Glutamatergic neuron (in vitro differentiated cells): ENCODE measurements at regions not wholly inside any gene's neighbourhood (a gene's known extent, or its start where the extent isn't known, plus 50 kb on each side); places are given as distances from the start of the nearest gene placed in this dataset.

ENCODE experiments used
- DNase-seq: peaks from one replicate; pipeline ENCODE4 v3.0.0; 2022
- H3K27ac Mint-ChIP-seq: one replicate; pipeline ENCODE4 v1.8.0; 2020; ENCODE audit warnings: mild to moderate bottlenecking, mixed read lengths, inconsistent platforms; ENCODE audit not compliant: unreplicated experiment
- H3K27me3 Mint-ChIP-seq: one replicate; pipeline ENCODE4 v1.8.0; 2020; ENCODE audit warnings: mild to moderate bottlenecking, moderate library complexity, mixed read lengths, inconsistent platforms; ENCODE audit not compliant: unreplicated experiment
- H3K36me3 Mint-ChIP-seq: one replicate; pipeline ENCODE4 v1.8.0; 2020; ENCODE audit warnings: mild to moderate bottlenecking, mixed read lengths, inconsistent platforms; ENCODE audit not compliant: unreplicated experiment
- H3K4me1 Mint-ChIP-seq: one replicate; pipeline ENCODE4 v1.8.0; 2020; ENCODE audit warnings: mild to moderate bottlenecking, low read depth, mixed read lengths, inconsistent platforms; ENCODE audit not compliant: unreplicated experiment
- H3K4me3 Mint-ChIP-seq: one replicate; pipeline ENCODE4 v1.8.0; 2020; ENCODE audit warnings: mild to moderate bottlenecking, mixed read lengths, inconsistent platforms; ENCODE audit not compliant: unreplicated experiment
- H3K9me3 Mint-ChIP-seq: one replicate; pipeline ENCODE4 v1.8.0; 2020; ENCODE audit warnings: mild to moderate bottlenecking, moderate library complexity, mixed read lengths, inconsistent platforms; ENCODE audit not compliant: unreplicated experiment
- TF ChIP-seq, protein P1 (sequence below): fragments of 200-600 bp; sonication (generic); IDR thresholded peaks from one replicate; pipeline ENCODE4 v1.5.0; 2021; ENCODE audit not compliant: partially characterized antibody, unreplicated experiment

DNA sequence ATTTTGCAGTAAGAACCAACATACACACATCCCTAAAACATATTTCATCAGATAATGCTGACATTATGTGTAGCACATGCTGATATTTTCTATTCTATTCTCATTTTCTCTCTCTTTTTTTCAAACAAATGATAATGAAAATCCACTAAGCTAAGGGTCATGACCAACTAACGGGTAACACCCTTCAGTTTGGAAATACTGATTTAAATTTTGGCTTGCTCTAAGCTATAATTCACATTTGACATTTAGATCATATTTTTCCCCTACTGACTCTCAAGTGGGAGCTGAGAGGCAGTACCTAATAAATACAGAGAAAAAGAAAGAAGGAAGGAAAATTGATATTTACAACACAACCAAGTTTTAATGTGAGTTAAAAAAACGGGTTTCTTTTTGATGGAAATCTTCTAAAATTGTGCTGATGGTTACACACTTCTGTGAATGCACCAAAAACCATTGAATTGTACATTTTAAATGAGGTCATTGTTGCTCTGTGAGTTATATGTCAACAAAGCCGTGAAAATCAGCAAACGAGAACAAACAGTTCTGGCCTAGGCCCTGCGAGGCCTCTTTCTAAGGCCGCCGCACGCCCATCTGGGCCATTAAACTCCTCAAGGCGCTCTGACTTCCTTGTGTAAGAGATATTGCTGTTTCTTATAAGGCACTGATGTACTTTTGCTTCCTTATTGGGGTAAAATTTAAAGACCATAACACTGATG is 124.2 kb downstream of the GALR1 start:
- peaks cover 10% of the 10 kb centered on the region for H3K36me3 Mint-ChIP-seq
- TF ChIP-seq, protein P1, sequence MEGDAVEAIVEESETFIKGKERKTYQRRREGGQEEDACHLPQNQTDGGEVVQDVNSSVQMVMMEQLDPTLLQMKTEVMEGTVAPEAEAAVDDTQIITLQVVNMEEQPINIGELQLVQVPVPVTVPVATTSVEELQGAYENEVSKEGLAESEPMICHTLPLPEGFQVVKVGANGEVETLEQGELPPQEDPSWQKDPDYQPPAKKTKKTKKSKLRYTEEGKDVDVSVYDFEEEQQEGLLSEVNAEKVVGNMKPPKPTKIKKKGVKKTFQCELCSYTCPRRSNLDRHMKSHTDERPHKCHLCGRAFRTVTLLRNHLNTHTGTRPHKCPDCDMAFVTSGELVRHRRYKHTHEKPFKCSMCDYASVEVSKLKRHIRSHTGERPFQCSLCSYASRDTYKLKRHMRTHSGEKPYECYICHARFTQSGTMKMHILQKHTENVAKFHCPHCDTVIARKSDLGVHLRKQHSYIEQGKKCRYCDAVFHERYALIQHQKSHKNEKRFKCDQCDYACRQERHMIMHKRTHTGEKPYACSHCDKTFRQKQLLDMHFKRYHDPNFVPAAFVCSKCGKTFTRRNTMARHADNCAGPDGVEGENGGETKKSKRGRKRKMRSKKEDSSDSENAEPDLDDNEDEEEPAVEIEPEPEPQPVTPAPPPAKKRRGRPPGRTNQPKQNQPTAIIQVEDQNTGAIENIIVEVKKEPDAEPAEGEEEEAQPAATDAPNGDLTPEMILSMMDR: no peak
- H3K27ac Mint-ChIP-seq: no peak overlapping the region
- peaks cover 8% of the 10 kb centered on the region for H3K9me3 Mint-ChIP-seq
- no peak for DNase-seq
- H3K27me3 Mint-ChIP-seq: no peaks in the 10 kb centered on the region
- no peaks in the 10 kb centered on the region for H3K4me1 Mint-ChIP-seq
- no peak overlapping the region for H3K4me3 Mint-ChIP-seq

DNA sequence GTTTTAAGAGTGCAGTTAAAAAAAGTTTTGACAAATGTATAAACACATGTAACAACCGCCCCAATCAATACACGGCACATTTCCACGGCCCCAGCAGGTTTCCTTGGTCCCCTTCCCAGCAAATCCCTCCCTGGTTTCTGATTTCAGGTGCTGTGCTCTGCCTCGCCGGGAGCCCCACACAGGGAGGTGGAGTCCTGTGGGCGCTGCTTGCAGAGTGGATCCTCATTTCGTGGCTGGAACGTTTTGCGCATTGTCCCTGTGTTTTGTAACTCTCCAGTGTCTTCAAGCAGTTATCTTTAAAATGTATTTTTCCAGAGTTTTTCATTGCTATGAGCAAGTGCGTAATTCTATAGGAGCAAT is 124.8 kb downstream of the GALR1 start:
- H3K4me3 Mint-ChIP-seq: no peak overlapping the region
- H3K9me3 Mint-ChIP-seq: peaks cover 8% of the 10 kb centered on the region
- TF ChIP-seq, protein P1: no peak
- H3K27ac Mint-ChIP-seq: no peak overlapping the region
- no peaks in the 10 kb centered on the region for H3K4me1 Mint-ChIP-seq
- H3K36me3 Mint-ChIP-seq: peaks cover 5% of the 10 kb centered on the region
- DNase-seq: no peak
- H3K27me3 Mint-ChIP-seq: no peaks in the 10 kb centered on the region

DNA sequence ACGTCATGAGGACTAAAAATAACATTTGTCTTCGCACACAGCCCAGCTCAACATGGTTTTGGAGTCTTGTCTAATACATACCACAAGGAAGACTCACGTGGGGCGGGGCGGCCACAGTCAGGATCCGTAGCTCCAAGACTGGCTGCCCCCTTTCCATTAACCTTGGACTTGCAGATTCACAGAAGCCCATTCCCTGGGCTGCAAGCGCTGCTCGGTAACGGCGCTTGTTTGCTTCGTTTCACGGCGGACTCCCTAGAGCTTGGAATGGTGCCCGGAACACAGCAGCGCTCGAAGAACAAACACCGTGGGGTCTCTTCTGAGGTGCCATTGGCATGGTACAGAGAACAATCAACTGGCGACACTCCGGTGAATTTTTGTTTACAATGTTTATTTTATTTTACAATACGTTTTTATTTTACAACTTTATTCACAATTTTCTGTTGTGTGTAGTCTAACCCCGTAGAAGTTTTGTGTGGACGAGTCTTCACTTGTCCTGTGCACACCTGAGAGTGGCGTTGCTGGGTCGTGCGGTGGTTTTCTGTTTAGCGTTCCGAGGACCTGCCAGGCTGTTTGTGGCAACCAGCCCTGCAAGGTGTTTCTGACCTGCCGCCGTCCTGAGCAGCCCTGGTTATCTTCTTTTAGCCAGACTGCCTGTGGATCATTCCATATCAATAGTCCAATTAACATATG is 126.5 kb downstream of the GALR1 start:
- H3K27me3 Mint-ChIP-seq: no peaks in the 10 kb centered on the region
- no peak for DNase-seq
- no peaks in the 10 kb centered on the region for H3K4me1 Mint-ChIP-seq
- no peak overlapping the region for H3K27ac Mint-ChIP-seq
- no peak overlapping the region for H3K4me3 Mint-ChIP-seq
- peaks cover 2% of the 10 kb centered on the region for H3K9me3 Mint-ChIP-seq
- TF ChIP-seq, protein P1: no peak
- no peaks in the 10 kb centered on the region for H3K36me3 Mint-ChIP-seq

DNA sequence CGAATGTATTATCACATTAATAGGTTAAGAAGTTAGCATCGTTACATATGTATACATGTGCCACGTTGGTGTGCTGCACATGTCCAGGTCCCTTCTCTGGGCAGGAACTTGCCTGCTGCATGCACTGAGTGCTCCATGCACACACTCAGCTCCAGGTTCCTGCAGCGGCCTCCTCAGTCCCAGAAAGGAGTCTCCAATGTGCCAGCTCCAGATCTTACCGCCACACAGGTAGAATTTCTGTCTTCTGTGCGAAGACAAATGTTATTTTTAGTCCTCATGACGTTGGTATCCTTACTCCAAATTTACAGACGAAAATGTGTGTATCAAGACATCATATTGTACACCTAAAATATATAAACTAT is 127.1 kb downstream of the GALR1 start:
- Mint-ChIP-seq H3K4me3 (no peak overlapping the region), H3K27ac (no peak overlapping the region), H3K36me3 (no peaks in the 10 kb centered on the region), H3K27me3 (no peaks in the 10 kb centered on the region), H3K9me3 (no peaks in the 10 kb centered on the region), H3K4me1 (no peaks in the 10 kb centered on the region)
- DNase-seq: no peak
- TF ChIP-seq, protein P1: no peak

DNA sequence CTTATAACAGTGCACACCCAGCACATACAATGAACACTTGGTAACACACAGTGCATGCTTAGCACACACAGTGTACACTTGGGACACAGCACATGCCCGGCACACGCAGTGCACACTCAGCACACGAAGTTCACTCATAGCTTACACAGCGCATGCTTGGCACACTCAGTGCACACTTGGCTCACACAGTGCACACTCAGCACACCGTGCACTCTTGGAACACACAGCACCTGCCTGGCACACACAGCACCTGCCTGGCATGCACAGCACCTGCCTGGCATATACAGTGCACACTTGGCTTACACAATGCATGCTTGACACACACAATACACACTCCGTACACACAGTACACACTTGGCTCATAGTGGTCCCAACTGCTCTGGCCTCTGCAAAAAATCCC is 128.2 kb downstream of the GALR1 start:
- Mint-ChIP-seq H3K27ac (no peak overlapping the region), H3K9me3 (peaks cover 2% of the 10 kb centered on the region), H3K4me3 (no peak overlapping the region), H3K36me3 (no peaks in the 10 kb centered on the region), H3K4me1 (peaks cover 3% of the 10 kb centered on the region), H3K27me3 (no peaks in the 10 kb centered on the region)
- DNase-seq: no peak
- TF ChIP-seq, protein P1: no peak
